GM18951 (cell line): ENCODE measurements at regions not wholly inside any gene's neighbourhood (a gene's known extent, or its start where the extent isn't known, plus 50 kb on each side); places are given as distances from the start of the nearest gene placed in this dataset.

Experiments used
- POLR2A ChIP-seq: IDR thresholded peaks from 4 replicates; pipeline ENCODE4 v1.6.1; 2011; ENCODE audit warnings: mild to moderate bottlenecking; ENCODE audit not compliant: insufficient read length, insufficient read depth; ENCODE audit errors: extremely low read depth
- in situ Hi-C: fragments of 300-500 bp; cut with MboI; formaldehyde crosslinking; loops from one replicate; pipeline ENCODE4 v1.12.0; 2022; ENCODE audit warnings: low sequenced_read_pairs, mixed read lengths, inconsistent platforms; ENCODE audit not compliant: unreplicated experiment

DNA sequence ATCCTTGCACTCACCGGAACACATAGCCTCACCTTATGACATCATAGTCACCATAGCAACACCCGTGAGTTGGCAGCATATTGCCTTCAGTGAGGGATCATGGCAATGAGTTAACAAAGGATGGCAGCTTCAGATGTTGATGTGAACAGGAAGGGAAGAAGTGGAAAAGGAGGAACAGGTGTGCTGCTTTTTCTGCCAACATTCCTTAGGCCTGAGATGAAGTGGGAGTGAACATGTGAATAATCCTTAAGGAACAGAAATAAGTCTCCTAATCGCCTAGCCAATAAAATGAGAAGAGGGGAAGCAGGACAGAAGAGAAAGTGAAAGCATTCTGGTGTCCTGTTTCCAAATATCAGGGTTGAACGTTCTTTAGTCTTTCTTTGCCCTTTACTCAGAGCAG, 360.0 kb downstream of the BRINP1 start:
- in situ Hi-C loops, result no loop called here
- no peak for TF ChIP-seq POLR2A

DNA sequence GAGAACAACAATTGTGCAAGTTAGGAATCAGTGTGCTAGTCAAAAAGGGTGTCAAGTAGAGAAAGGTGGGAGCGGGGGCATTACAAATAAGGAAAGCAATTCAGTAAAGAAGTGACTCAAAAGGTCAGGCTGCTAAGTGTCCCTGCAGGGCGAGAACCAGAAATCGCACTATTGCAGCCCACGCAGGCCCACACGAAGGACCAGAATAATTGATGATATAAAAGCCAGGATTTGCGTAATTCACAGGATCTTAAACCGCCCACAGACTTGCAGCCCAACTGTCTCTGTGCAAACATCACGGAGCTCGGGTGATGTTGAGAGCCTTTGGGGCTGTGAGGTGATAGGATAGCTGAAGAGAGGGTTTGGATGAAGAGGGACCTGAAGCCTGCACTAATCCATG, 349.0 kb downstream of the BRINP1 start:
- TF ChIP-seq POLR2A, result no peak
- in situ Hi-C loops, result no loop called here

DNA sequence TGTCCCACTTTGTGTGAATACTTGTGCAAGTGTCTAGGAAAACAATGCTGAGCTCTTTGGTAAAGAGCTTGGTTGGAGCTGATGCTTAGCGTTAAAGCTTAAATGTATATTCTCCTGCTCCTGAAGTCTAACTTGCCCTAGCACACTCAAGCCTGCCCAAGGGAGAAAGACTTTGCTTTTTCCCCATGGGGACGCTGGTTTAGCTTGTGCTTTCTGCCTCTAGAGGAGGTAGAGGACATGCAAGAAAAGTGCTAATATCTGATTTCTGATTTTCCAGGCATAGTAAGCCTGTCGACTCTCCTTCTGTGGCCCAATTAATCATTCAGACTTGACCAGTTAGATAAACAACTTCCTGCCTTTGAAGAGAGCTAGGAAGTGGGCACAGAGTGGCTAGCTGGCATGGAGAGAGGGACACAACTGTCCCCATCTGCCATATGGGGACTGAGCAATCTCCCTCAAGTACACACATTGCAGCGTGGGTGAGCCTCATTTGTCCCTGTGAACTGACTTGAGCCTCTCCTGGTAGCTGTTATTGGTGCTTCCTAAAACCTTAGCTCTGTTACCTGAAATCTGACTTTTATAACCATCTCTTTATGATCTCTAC, 348.4 kb downstream of the BRINP1 start:
- in situ Hi-C loops, result no loop called here
- no peak for TF ChIP-seq POLR2A

DNA sequence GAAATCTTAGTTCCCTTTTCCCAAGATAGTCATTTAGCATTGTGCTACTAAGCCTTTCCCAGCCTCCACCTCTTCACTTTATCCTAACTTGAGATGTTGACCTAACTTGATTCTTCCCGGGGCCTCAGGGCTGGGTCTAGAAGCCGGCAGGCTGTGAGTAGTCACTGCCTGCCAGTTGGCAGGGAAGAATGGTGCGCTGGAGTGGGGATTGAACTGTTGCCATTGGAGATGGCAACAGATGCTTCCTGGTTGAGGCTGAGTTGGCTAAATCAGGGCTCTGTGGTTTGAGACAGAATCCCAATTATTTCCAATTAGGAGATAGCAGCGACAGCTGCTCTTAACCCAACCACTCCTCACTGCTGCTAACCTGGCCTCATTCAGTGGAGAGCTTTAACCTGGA, 343.1 kb downstream of the BRINP1 start:
- in situ Hi-C loops, result no loop called here
- no peak for TF ChIP-seq POLR2A

DNA sequence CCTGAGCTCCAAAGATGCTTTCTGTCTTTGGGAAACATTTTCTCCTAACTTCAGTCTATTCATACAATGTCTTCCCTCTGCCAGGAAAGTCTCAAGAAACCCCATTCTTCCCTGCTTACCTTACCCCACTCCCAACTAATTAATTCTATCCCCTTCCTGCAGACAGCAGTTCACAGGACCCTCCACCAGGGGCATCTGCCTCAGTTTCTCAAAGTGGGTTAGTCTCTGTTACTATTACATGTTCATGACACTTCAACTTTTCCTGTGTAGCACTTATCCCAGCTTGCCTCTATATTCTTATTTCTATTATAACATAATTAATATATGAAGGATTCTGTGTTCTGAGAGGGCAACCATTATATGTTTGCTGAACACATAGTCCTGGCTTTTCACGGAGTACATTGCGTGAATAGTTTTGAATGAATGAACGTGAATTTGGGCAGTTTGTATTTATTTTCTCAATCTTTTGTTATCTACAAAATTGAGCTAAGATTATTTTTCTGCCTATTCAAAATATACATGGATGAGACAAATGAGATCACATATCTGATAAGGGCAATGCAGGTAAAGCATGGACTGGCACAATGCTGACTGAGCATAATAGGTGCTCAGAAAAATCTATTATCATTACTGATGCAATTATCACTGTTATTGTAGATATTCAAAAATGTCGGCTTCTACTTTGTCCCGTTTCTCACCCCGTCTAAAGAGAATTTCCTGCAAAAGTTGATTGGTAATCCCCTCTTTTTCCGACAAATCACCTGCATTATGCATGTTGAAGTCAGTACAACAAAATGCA, 341.1 kb downstream of the BRINP1 start:
- TF ChIP-seq POLR2A, result no peak
- in situ Hi-C loops, result no loop called here

DNA sequence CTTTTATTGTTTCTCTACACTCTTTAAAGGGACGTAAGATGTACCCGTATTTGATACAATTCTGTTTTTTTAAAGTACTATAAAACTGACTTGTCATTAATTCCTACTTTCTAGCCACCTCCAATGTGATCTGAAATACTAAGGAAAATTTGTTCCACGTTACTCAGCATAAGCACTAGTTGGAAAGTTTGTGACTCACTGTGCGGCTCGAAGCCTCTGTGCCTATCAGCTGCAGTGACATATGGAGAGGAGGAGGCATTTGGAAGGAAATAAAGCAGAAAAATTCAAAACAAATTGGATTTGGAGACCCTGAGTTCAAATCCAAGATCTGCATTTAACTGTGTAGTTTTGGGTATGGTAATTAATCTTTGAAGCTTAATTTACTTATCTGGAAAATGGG, 339.3 kb downstream of the BRINP1 start:
- in situ Hi-C loops, result no loop called here
- no peak for TF ChIP-seq POLR2A

DNA sequence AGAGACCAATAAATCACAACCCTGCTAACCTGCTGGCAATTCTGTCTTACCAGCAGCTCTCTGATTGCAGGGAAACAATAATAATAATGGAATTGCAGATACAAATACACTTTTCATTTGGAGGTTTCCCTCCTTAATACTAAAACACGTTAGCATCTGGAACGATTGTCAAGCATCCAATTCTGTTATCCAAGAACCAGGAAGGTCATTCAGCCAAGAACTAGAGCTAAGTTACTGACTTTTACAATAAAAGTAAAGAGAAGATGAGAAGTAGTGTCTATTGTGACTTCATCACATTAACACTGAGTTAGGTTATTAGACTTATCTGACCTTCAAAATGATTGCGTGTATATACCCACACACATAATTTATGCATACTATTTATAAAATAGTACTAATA, 335.6 kb downstream of the BRINP1 start:
- no peak for TF ChIP-seq POLR2A
- in situ Hi-C loops, result no loop called here

DNA sequence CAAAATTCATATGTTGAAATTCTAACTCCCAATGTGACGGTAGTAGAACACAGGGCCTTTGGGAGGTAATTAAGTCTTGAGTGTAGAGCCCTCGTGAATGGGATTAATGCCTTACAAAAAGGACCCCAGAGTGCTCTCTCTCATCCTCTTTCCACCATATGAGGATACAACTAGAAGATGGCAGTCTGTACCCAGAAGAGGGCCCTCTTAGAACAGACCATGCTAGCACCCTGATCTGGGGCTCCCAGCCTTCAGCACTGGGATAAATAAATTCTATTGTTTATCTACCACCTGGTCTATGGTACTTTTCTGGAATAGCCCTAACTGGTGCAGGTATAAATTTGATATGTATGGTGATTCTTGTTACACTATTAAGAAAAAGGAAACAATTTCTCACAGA, 332.3 kb downstream of the BRINP1 start:
- TF ChIP-seq POLR2A, result no peak
- in situ Hi-C loops, result no loop called here

DNA sequence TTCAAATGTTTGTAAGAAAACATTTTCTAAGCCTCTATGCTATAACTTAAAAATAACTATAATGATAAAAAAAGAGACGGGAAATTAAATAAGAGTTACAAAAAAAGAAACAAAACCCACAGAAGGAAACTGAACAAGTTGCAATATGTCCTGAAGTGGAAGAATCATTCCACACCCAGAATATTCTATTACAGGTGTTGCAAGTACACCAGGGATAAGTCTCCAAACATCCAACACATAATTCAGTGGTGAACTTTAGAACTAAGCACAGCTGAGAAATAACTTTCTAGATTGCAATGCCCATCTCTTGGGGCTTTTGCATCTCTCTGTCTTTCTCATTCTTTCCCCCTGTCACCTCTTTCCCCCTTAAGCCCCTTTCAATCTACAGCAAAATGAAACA, 325.2 kb downstream of the BRINP1 start:
- TF ChIP-seq POLR2A, result no peak

DNA sequence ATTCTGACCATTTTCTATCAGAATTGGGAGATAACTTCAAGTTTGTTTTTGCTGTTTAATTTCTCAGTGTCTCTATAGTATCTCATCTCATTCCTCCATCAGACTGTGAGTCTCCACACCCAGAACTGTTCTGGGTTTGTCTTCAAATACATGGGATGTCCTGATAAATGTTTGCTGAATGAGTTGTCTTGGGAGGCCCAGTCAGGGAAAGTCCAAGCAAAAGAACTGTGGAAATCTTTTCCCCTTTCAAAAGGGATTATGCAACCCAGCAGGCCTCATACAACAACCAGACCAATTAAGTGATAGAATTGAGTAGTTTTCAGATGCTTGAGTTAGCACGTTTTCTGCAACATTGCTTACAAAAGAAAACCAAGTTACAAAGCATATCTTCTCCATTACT, 324.4 kb downstream of the BRINP1 start:
- in situ Hi-C loops, result no loop called here
- TF ChIP-seq POLR2A, result no peak

More for the DNA sequence above, 325.2 kb downstream of the BRINP1 start:
- in situ Hi-C loops, result no loop called here

DNA sequence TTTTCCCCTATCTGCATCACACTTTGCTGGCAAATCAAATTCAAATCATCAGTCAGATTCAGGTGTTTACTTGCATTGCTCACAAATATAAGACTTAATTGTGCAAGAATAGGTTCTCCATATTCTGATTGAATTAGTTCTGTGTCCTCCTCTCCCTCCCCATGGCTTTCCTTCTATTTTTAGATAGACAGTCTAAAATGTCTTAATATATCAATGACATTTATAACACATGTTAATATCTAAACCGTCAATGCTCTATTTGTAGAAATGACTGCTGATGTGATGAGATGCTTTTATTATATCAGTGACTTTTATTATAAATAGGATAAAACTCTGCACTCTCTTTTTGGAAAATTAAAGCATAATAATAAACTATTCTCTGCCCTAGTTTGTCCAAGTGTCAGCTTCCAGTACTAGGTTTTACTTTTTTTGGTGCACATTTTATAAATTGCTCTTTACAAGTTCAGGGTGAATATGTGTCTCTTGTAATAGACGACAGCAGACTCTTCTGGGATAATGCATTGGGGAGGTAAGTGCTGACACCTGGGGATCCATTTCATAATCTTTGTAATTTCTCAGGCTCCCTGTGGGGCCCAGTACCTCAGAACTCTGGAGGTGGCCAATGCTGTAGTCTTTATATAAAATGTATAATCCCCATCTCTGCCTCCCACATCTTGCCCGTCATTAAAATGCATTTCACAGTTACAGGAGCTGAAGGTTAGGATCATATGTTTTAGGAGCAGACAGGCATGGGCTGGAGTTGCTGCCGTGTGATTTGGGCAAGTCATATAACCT, 321.5 kb downstream of the BRINP1 start:
- no peak for TF ChIP-seq POLR2A
- in situ Hi-C loops, result no loop called here

DNA sequence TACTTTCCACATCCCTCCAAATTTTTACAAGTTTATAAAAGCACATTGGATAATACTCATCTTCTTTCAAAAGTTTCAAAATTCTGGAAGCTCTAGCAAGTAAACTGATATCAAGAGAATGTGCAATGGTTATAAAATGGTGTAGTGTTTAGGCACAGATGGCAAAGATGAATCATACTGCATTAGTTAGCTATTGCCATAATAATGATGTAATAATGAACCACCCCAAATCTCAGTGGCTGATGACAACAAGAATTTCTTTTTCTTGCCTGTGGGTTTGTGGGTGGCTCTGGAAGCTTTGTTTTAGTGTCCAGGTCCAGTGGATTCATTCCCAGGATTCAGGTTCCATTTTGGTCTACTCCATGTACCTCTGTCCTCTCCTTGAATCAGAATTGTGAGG, 319.0 kb downstream of the BRINP1 start:
- TF ChIP-seq POLR2A, result no peak
- in situ Hi-C loops, result no loop called here

DNA sequence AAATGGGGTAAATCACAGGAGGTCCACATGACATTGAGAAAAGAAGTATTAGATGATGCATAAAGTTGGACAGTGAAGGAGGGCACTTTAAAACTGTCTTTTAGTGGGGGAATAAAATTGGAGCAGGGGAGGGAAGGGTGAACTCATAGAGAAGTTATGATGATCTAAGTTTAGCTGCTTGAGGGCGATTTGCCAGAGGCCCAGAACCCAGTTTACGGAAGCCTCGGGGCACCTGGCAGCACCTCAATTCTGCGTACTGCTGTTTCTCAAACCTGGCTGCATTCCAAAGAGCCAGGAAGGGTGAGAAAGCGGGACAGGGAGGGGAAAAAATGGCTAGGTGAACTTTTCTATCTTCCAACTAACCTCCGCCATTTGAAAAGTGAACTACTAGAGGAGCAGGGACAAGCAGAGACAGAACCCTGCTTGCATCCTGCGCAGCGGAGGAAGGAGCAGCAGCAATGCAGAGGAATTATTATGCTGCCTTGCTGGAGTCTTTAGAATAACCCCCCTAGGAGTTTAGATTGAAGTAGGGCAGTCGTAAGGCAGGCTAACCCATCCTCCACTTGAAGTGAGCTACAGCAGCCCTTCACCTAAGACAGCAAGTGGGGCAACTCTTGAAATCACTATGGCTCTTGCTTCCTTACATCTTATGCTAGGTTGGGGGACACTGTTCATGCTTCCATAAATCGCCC, 316.8 kb downstream of the BRINP1 start:
- TF ChIP-seq POLR2A, result no peak
- in situ Hi-C loops, result no loop called here
